AG04450 (cell line): ENCODE measurements at regions not wholly inside any gene's neighbourhood (a gene's known extent, or its start where the extent isn't known, plus 50 kb on each side); places are given as distances from the start of the nearest gene placed in this dataset.

Experiments used
- CTCF ChIA-PET: fragments of 300-600, 350-600 bp; formaldehyde crosslinking; extraction: SDS; loops from one replicate; lab custom pipeline; 2022; ENCODE audit warnings: antibody characterized with exemption, inconsistent platforms; lab: Charles Lee
- POLR2A ChIA-PET: fragments of 350-600 bp; formaldehyde crosslinking; extraction: SDS; loops from one replicate; lab custom pipeline; 2021; ENCODE audit warnings: antibody characterized with exemption, inconsistent platforms; lab: Yijun Ruan, JAX
- DNase-seq: peaks from one replicate; pipeline ENCODE4 v3.0.0-alpha.2; 2011; ENCODE audit warnings: low read depth, low spot score
- H3K27ac ChIP-seq: one replicate; pipeline ENCODE4 v1.5.1; 2012; ENCODE audit warnings: low read depth, low read length, control low read depth
- H3K27me3 ChIP-seq: one replicate; pipeline ENCODE4 v1.6.0; 2012; ENCODE audit warnings: low read length; ENCODE audit not compliant: control insufficient read depth, insufficient read depth
- H3K4me3 ChIP-seq: 2 replicates; pipeline ENCODE4 v1.5.1; 2011; ENCODE audit warnings: mild to moderate bottlenecking, low read depth, low read length, control low read depth
- H3K9me3 ChIP-seq: 2 replicates; pipeline ENCODE4 v1.5.1; 2012; ENCODE audit warnings: low read length; ENCODE audit not compliant: control insufficient read depth, insufficient read depth
- TF ChIP-seq, protein P1 (sequence below): IDR thresholded peaks from 2 replicates; pipeline ENCODE4 v1.5.1; 2011; ENCODE audit warnings: low read depth, low read length, control low read depth, inconsistent platforms

DNA sequence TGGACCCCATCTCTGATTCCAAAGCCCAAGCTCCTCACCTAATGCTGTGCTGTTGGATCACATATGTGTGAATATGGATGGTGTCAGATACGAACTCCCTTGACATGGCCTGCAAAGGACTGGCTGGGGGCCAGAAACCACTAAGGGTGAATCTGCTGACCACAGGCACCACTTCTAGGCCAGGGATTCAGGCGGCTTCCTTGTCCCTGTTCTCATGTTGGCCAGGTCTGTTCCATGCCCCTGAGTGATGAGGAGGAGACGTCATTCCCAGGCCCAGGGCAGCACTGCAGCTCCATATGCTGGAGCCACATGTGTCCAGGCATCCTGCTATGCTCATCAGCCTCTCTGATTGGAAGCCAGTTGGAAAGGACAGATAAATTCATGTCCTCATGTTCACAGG is 130.0 kb upstream of the BDNF start:
- ChIA-PET POLR2A (no interaction called here), CTCF (no interaction called here)
- Histone ChIP-seq H3K27me3 (no peaks in the 10 kb centered on the region), H3K9me3 (no peaks in the 10 kb centered on the region), H3K4me3 (no peak overlapping the region), H3K27ac (no peak overlapping the region)
- DNase-seq = no peak
- TF ChIP-seq, protein P1, sequence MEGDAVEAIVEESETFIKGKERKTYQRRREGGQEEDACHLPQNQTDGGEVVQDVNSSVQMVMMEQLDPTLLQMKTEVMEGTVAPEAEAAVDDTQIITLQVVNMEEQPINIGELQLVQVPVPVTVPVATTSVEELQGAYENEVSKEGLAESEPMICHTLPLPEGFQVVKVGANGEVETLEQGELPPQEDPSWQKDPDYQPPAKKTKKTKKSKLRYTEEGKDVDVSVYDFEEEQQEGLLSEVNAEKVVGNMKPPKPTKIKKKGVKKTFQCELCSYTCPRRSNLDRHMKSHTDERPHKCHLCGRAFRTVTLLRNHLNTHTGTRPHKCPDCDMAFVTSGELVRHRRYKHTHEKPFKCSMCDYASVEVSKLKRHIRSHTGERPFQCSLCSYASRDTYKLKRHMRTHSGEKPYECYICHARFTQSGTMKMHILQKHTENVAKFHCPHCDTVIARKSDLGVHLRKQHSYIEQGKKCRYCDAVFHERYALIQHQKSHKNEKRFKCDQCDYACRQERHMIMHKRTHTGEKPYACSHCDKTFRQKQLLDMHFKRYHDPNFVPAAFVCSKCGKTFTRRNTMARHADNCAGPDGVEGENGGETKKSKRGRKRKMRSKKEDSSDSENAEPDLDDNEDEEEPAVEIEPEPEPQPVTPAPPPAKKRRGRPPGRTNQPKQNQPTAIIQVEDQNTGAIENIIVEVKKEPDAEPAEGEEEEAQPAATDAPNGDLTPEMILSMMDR = no peak

DNA sequence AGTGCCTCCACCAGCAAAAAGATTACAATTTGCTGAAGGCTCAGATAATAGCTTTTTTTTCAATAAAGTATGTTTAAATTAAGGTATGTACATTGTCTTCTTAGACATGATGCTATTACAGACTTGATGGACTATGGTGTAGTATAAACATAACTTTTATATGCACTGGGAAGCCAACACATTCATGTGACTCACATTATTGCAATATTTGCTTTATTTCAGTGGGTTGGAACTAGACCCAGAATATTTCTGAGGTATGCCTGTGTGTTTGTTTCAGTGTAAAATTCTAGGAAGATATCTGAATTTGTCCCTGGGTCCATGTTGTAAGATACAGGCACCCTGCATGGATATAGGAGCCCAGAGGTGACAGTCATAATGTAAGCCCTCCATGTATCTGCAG is 120.0 kb upstream of the BDNF start:
- TF ChIP-seq, protein P1 = no peak
- no peaks in the 10 kb centered on the region; the same call in 1 of the 2 replicates for H3K9me3 ChIP-seq
- H3K4me3 ChIP-seq = no peak overlapping the region
- ChIA-PET CTCF (no interaction called here), POLR2A (no interaction called here)
- peak; percentile 4 for DNase-seq
- no peaks in the 10 kb centered on the region for H3K27me3 ChIP-seq
- H3K27ac ChIP-seq = no peak overlapping the region

DNA sequence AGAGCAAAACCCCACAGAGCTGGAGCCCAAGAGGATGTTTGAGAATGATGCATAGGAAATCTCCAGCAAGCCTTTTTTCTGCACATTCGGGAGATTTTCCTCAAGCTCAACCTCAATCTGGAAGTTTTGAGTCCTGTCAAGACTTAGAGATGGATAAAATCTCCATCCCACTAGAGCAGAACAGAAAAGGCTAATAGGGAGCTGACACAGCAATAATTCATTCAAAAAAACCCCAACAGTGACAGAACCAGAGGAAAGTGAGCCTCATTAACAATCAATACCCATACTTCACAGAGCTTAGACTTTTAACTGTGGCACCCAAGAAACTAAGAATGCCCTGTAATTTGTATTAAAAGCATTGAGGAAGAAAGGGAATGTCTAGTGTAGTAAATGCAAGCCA is 115.9 kb upstream of the BDNF start:
- Histone ChIP-seq H3K27ac (no peak overlapping the region), H3K4me3 (no peak overlapping the region), H3K9me3 (no peaks in the 10 kb centered on the region; the same call in 1 of the 2 replicates), H3K27me3 (no peaks in the 10 kb centered on the region)
- ChIA-PET POLR2A (no interaction called here), CTCF (no interaction called here)
- TF ChIP-seq, protein P1 = no peak
- no peak for DNase-seq

DNA sequence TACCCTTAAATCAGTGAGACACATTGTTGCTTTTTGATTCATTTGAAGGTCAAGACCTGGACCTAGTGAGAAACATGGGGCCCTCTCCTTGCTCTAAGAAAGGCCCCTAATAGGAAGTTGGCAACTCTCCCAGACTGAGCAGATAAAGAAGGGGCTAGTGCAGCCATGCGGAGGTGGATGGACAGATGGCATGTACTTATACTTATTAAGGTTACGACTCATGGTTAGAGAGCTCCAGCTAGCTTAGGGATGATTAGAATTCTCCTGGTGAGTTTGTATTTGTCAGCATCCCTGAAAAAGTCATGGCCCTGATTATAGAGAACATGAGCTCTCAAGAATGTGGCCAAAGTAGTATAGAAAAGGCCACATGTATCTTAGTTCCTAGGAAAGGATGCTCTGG is 112.1 kb upstream of the BDNF start:
- no peak for DNase-seq
- H3K27me3 ChIP-seq = no peaks in the 10 kb centered on the region
- H3K9me3 ChIP-seq = no peaks in the 10 kb centered on the region
- no peak overlapping the region for H3K4me3 ChIP-seq
- no peak overlapping the region for H3K27ac ChIP-seq
- ChIA-PET CTCF (no interaction called here), POLR2A (no interaction called here)
- TF ChIP-seq, protein P1 = no peak

DNA sequence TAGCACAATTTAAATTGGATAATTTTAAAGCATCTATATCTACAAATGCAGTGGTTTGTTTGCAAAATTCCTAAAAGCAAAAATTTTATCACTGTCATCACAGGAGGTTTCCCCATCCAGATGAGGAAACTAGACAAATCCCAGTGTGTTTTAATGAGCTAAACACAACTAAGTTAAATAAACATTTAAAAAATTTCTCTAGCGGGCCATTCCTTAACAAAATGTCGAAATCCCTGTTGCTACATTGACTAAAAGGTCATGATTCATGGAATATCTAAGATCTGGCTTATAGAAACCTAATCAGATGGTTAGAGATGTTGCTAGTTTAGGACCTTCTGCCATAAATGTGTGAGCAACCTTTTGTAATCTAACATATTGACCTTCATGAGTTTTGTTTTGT is 107.3 kb upstream of the BDNF start:
- TF ChIP-seq, protein P1 = no peak
- Histone ChIP-seq H3K27me3 (no peaks in the 10 kb centered on the region), H3K4me3 (no peak overlapping the region), H3K9me3 (no peaks in the 10 kb centered on the region), H3K27ac (no peak overlapping the region)
- DNase-seq = peak; percentile 41
- ChIA-PET CTCF (no interaction called here), POLR2A (interaction anchor here (1.1 kb wide), 1 partner anchor 1526 kb away, joined by 3 read pairs; no protein-coding TSS in a partner anchor)
